Keratinocyte (primary cell): ENCODE measurements at regions not wholly inside any gene's neighbourhood (a gene's known extent, or its start where the extent isn't known, plus 50 kb on each side); places are given as distances from the start of the nearest gene placed in this dataset.

ENCODE experiments used
- EZH2 ChIP-seq: IDR thresholded peaks from one replicate; pipeline ENCODE4 v1.6.1; 2012; ENCODE audit warnings: inconsistent platforms, mild to moderate bottlenecking, low read length, moderate library complexity
- TF ChIP-seq, protein P1 (sequence below), 3 experiments: IDR thresholded peaks in 1 of 3; conservative IDR thresholded peaks in 1 of 3; optimal IDR thresholded peaks in 1 of 3; 2 replicates in 2 of 3; 3 replicates in 1 of 3; pipeline versions ENCODE3 to v1.5.1; 2011; ENCODE audit warnings: low read length in 3 of 3, mild to moderate bottlenecking in 3 of 3, moderate library complexity in 2 of 3, control low read depth in 1 of 3, inconsistent platforms in 1 of 3; ENCODE audit not compliant: insufficient read depth in 2 of 3; ENCODE audit errors: extremely low read depth in 1 of 3

DNA sequence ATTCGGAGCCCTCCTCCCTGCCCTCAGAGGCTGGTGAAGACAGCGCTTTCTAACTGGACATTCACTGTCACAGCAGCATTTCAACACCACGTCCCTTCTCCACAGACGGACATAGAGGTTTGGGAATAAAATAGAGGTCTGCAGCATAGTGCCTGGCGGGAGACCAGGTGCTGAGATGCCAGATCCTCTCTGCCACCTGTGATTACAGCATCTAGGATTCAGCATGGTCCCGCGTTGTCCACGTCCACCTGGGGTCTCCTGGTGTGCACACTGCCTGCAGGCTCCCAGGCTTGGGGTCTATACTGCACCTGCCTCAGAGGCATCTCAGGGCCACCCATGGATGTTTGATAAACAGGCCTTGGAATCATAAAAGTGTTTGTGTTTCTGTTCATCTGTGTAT is 175.5 kb downstream of the TMEM18 start:
- TF ChIP-seq, protein P1, sequence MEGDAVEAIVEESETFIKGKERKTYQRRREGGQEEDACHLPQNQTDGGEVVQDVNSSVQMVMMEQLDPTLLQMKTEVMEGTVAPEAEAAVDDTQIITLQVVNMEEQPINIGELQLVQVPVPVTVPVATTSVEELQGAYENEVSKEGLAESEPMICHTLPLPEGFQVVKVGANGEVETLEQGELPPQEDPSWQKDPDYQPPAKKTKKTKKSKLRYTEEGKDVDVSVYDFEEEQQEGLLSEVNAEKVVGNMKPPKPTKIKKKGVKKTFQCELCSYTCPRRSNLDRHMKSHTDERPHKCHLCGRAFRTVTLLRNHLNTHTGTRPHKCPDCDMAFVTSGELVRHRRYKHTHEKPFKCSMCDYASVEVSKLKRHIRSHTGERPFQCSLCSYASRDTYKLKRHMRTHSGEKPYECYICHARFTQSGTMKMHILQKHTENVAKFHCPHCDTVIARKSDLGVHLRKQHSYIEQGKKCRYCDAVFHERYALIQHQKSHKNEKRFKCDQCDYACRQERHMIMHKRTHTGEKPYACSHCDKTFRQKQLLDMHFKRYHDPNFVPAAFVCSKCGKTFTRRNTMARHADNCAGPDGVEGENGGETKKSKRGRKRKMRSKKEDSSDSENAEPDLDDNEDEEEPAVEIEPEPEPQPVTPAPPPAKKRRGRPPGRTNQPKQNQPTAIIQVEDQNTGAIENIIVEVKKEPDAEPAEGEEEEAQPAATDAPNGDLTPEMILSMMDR (optimal IDR thresholded peaks at IDR 0.05 in 1 of 3, IDR thresholded peaks at IDR 0.05 in 1 of 3, conservative IDR thresholded peaks at IDR 0.05 in 1 of 3; ENCODE audit: extremely low read depth in 1 of 3, insufficient read depth in 2 of 3, low read length in 3 of 3) = no peak
- TF ChIP-seq EZH2 = no peak
